Activated CD4-positive, alpha-beta memory T cell treated with anti-CD3 and anti-CD28 coated beads, Interleukin-2, amount 10 ng/mL, durations not matched to agents 7 days and 5 days (primary cell): ENCODE measurements at regions not wholly inside any gene's neighbourhood (a gene's known extent, or its start where the extent isn't known, plus 50 kb on each side); places are given as distances from the start of the nearest gene placed in this dataset.

Experiments
- CTCF ChIA-PET: fragments of 350-600 bp; sonication (Branson Sonifier 250); formaldehyde crosslinking; loops from one replicate; lab custom pipeline; 2021; ENCODE audit warnings: antibody characterized with exemption, inconsistent platforms; lab: Charles Lee
- POLR2A ChIA-PET: fragments of 350-600 bp; sonication (Branson Sonifier 250); formaldehyde crosslinking; loops from one replicate; lab custom pipeline; 2021; ENCODE audit warnings: antibody characterized with exemption; lab: Charles Lee
- DNase-seq: peaks from one replicate; pipeline ENCODE4 v3.0.0-alpha.2; 2020
- H3K27ac Mint-ChIP-seq: one replicate; pipeline ENCODE4 v1.8.0; 2021; ENCODE audit warnings: mild to moderate bottlenecking, mixed read lengths
- H3K27me3 Mint-ChIP-seq: one replicate; pipeline ENCODE4 v1.8.0; 2021; ENCODE audit warnings: mixed read lengths
- H3K36me3 Mint-ChIP-seq: one replicate; pipeline ENCODE4 v1.8.0; 2021; ENCODE audit warnings: low read depth, mixed read lengths
- H3K4me1 Mint-ChIP-seq: one replicate; pipeline ENCODE4 v1.8.0; 2021; ENCODE audit warnings: mixed read lengths
- H3K4me3 Mint-ChIP-seq: one replicate; pipeline ENCODE4 v1.8.0; 2021; ENCODE audit warnings: mild to moderate bottlenecking, mixed read lengths
- H3K9me3 Mint-ChIP-seq: one replicate; pipeline ENCODE4 v1.8.0; 2021; ENCODE audit warnings: mixed read lengths

DNA sequence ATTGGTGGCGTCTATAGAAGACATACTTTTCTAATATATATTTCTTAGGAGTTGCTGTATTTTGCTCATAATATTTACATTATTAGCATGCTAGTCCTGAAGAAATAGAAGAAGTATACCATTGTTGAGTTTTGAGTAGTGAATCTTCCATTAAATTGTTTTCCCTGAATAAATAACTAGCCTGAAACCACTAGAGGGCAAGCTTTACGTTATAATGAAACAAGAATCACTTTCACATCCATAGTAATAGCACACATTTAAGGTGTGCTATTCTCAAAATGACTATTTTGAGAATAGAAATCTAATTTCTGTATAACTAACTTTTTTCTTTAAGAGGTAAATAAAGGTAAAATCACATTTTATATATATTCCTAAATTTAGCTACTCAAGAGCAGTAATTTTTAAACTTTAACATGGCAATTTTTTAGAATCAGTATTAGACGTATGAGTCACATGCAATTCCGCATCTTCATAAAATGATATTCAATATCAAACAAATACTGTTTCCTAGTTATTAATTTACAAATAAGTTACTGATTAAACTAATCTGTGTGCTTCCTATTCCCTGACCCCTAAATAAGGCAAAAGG, 213.2 kb upstream of the MANEA start:
- no peaks in the 10 kb centered on the region for H3K9me3 Mint-ChIP-seq
- no peak overlapping the region for H3K27ac Mint-ChIP-seq
- H3K36me3 Mint-ChIP-seq, result no peaks in the 10 kb centered on the region
- no peaks in the 10 kb centered on the region for H3K27me3 Mint-ChIP-seq
- no peak for DNase-seq
- no peak overlapping the region for H3K4me3 Mint-ChIP-seq
- CTCF ChIA-PET, result interaction anchor here (1.0 kb wide), 1 partner anchor 55 kb away, joined by 3 read pairs; no protein-coding TSS in a partner anchor
- POLR2A ChIA-PET, result no interaction called here
- H3K4me1 Mint-ChIP-seq, result no peaks in the 10 kb centered on the region

- CTCF ChIA-PET, result no interaction called here
- H3K9me3 Mint-ChIP-seq, result no peaks in the 10 kb centered on the region
These were observed 211.9 kb upstream of the MANEA start for GRCh38 chr6:95365454-95365853.

DNA sequence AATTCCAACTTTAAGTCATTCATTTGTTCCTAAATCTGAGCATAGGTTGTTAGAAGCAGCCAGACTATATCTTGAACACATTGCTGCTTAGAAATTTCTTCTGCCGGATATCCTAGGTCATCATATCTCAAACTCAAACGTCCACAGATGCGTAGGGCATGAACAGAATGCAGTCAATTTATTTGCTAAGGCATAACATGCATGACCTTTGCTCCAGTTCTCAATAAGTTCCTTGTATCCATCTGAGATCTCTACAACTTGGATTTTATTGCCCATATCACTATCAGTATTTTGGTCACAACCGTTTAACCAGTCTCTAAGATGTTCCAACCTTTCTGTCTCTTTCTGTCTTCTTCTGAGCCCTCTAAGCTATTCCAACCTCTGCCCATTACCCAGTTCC, 210.9 kb upstream of the MANEA start:
- Mint-ChIP-seq H3K27ac (no peak overlapping the region), H3K9me3 (no peaks in the 10 kb centered on the region), H3K4me1 (no peaks in the 10 kb centered on the region), H3K4me3 (no peak overlapping the region), H3K27me3 (no peaks in the 10 kb centered on the region), H3K36me3 (no peaks in the 10 kb centered on the region)
- POLR2A ChIA-PET, result no interaction called here
- CTCF ChIA-PET, result no interaction called here
- no peak for DNase-seq

More at GRCh38 chr6:95365454-95365853, 211.9 kb upstream of the MANEA start:
- Mint-ChIP-seq H3K36me3 (no peaks in the 10 kb centered on the region), H3K27me3 (no peaks in the 10 kb centered on the region), H3K4me1 (no peaks in the 10 kb centered on the region), H3K27ac (no peak overlapping the region), H3K4me3 (no peak overlapping the region)
- POLR2A ChIA-PET, result no interaction called here
- no peak for DNase-seq

GRCh38 chr6:95383878-95384277, 193.5 kb upstream of the MANEA start:
- ChIA-PET POLR2A (no interaction called here), CTCF (no interaction called here)
- Mint-ChIP-seq H3K4me1 (no peaks in the 10 kb centered on the region), H3K9me3 (no peaks in the 10 kb centered on the region), H3K27ac (no peak overlapping the region), H3K36me3 (no peaks in the 10 kb centered on the region), H3K27me3 (no peaks in the 10 kb centered on the region), H3K4me3 (no peak overlapping the region)
- DNase-seq, result no peak

GRCh38 chr6:95384988-95385387, 192.3 kb upstream of the MANEA start:
- CTCF ChIA-PET, result no interaction called here
- no peaks in the 10 kb centered on the region for H3K27me3 Mint-ChIP-seq

GRCh38 chr6:95387845-95388244, 189.5 kb upstream of the MANEA start:
- ChIA-PET CTCF (no interaction called here), POLR2A (no interaction called here)
- Mint-ChIP-seq H3K4me3 (no peak overlapping the region), H3K27me3 (no peaks in the 10 kb centered on the region), H3K9me3 (no peaks in the 10 kb centered on the region), H3K4me1 (no peaks in the 10 kb centered on the region), H3K36me3 (no peaks in the 10 kb centered on the region), H3K27ac (no peak overlapping the region)
- no peak for DNase-seq

More at GRCh38 chr6:95384988-95385387, 192.3 kb upstream of the MANEA start:
- no peaks in the 10 kb centered on the region for H3K9me3 Mint-ChIP-seq
- no peak overlapping the region for H3K4me3 Mint-ChIP-seq
- DNase-seq, result no peak
- H3K36me3 Mint-ChIP-seq, result no peaks in the 10 kb centered on the region
- POLR2A ChIA-PET, result no interaction called here
- no peak overlapping the region for H3K27ac Mint-ChIP-seq
- H3K4me1 Mint-ChIP-seq, result no peaks in the 10 kb centered on the region

DNA sequence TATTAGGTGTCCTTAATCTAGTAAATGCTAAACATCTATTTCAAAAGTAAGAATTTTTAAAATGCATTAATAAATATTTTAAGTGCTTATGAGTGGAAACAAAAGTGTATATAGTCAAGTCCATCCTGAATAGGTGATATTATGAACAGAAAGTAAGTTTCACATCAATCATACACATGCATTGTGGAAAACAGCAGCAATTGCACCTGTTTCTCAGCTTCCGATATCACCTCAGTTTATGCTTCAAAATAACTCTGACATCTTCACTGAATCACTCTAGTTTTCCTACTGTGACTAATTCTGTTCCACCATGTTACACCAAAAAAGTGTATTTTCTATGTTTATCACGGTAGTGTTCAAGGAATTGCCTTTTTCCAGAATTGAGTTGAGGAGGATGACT, 172.6 kb upstream of the MANEA start:
- Mint-ChIP-seq H3K36me3 (no peaks in the 10 kb centered on the region), H3K27me3 (no peaks in the 10 kb centered on the region), H3K9me3 (no peaks in the 10 kb centered on the region), H3K4me3 (no peak overlapping the region), H3K4me1 (no peaks in the 10 kb centered on the region), H3K27ac (no peak overlapping the region)
- POLR2A ChIA-PET, result no interaction called here
- DNase-seq, result no peak
- CTCF ChIA-PET, result no interaction called here

DNA sequence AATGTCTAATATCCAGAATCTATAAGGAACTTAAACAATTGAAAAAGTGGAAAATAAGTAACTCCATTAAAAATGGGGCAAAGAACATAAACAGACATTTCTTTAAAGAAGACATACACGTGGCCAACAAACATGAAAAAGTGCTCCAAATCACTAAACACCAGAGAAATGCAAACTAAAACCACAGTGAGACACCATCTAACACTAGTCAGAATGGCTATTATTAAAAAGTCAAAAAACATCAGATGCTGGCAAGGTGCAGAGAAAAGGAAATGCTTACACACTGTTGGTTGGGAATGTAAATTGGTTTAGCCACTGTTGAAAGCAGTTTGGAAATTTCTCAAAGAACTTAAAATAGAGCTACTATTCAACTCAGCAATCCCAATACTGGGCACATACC, 169.2 kb upstream of the MANEA start:
- Mint-ChIP-seq H3K36me3 (no peaks in the 10 kb centered on the region), H3K27me3 (no peaks in the 10 kb centered on the region), H3K9me3 (no peaks in the 10 kb centered on the region), H3K4me3 (no peak overlapping the region), H3K4me1 (no peaks in the 10 kb centered on the region), H3K27ac (no peak overlapping the region)
- no peak for DNase-seq
- ChIA-PET POLR2A (no interaction called here), CTCF (no interaction called here)

GRCh38 chr6:95410168-95410567, 167.2 kb upstream of the MANEA start:
- H3K36me3 Mint-ChIP-seq, result no peaks in the 10 kb centered on the region
- no peaks in the 10 kb centered on the region for H3K4me1 Mint-ChIP-seq
- H3K9me3 Mint-ChIP-seq, result no peaks in the 10 kb centered on the region
- ChIA-PET CTCF (no interaction called here), POLR2A (no interaction called here)
- DNase-seq, result no peak
- H3K27me3 Mint-ChIP-seq, result no peaks in the 10 kb centered on the region
- no peak overlapping the region for H3K4me3 Mint-ChIP-seq
- H3K27ac Mint-ChIP-seq, result no peak overlapping the region

DNA sequence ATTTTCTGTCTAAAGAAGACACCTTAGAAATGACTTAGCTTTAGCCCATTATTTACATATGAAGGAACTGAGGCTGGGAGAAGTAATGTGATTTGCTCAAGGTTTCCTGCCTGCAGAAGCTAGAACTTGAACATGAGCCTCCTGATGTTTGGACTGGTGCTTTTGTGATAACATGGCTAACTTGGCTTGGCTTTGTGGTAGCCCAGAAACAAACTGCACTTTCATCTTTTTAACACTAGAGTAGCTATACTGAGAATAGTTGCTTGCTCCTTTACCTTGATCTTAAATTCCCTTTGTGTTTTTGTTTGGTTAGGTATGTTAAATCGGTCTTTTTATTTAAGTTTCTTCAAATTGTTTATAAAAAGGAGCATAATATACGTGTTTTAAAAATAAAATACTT, 163.5 kb upstream of the MANEA start:
- H3K27me3 Mint-ChIP-seq, result no peaks in the 10 kb centered on the region
- no peak for DNase-seq
- no peaks in the 10 kb centered on the region for H3K9me3 Mint-ChIP-seq
- no peaks in the 10 kb centered on the region for H3K36me3 Mint-ChIP-seq
- no peaks in the 10 kb centered on the region for H3K4me1 Mint-ChIP-seq
- no peak overlapping the region for H3K27ac Mint-ChIP-seq
- no peak overlapping the region for H3K4me3 Mint-ChIP-seq
- POLR2A ChIA-PET, result no interaction called here
- CTCF ChIA-PET, result interaction anchor here (1.6 kb wide), 1 partner anchor 10 kb away, joined by 3 read pairs; no protein-coding TSS in a partner anchor

DNA sequence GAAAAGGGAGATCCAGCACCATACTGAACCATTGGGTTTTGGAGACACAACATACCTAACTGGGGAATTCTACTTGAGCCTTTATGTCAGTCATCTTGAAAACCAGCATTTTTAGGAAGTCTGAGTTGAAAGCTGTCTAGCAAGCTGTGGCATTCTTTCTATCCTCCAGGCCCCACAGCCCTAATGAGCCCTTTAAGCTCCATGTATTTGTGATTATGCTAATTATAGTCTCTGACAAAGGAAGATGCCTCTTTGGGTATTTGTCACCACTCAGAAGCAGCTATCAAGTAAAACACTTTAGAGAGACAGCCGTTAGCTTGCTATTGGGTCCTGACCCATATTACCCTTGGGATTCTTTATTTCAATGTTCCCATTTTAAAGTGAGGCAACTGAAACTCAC, 159.5 kb upstream of the MANEA start:
- Mint-ChIP-seq H3K36me3 (no peaks in the 10 kb centered on the region), H3K27ac (no peak overlapping the region), H3K4me1 (no peaks in the 10 kb centered on the region), H3K4me3 (no peak overlapping the region), H3K27me3 (no peaks in the 10 kb centered on the region), H3K9me3 (peaks cover 5% of the 10 kb centered on the region)
- CTCF ChIA-PET, result interaction anchor here (0.6 kb wide), 1 partner anchor 1683 kb away, joined by 3 read pairs; no protein-coding TSS in a partner anchor
- DNase-seq, result no peak
- POLR2A ChIA-PET, result no interaction called here

DNA sequence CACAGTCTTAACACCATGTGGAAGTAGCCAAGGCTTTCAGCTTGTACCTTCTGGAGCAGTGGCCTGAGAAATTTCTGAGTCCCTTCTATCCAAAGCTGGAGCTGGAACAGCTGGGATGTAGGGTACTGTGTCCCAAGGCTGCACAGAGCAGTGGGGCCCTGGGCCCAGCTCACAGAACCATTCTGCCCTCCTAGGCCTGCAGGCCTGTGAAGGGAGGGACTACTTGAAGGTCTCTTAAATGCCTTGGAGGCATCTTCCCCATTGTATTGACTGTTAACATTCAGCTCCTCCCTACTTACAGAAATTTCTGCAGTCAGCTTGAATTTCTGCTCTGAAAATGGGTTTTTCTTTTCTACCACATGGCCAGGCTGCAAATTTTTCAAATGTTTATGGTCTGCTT, 156.5 kb upstream of the MANEA start:
- no peaks in the 10 kb centered on the region for H3K36me3 Mint-ChIP-seq

DNA sequence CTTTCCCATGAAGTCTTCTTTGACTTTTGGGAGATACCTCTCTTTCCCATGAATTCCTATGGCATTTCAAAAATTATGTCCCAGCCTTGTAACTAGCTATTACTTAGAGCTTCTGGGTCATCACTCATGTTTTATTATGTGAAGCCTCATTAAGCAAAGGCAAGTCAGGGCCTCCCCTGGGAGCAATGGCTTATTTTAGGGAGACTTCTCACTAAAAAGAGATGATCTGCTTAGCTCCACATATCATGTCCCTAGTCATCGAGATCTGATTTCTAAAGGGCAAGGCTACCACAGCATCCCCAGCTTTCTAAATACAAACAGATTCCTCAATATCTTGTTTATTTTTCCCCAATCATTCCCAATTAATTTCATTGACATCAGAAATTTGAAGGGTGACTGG, 154.0 kb upstream of the MANEA start:
- CTCF ChIA-PET, result interaction anchor here (0.7 kb wide), 1 partner anchor 10 kb away, joined by 3 read pairs; no protein-coding TSS in a partner anchor

More for the DNA sequence above, 156.5 kb upstream of the MANEA start:
- no peak overlapping the region for H3K4me3 Mint-ChIP-seq
- H3K4me1 Mint-ChIP-seq, result no peaks in the 10 kb centered on the region
- H3K9me3 Mint-ChIP-seq, result peaks cover 5% of the 10 kb centered on the region
- no peak overlapping the region for H3K27ac Mint-ChIP-seq
- H3K27me3 Mint-ChIP-seq, result no peaks in the 10 kb centered on the region
- DNase-seq, result no peak
- CTCF ChIA-PET, result no interaction called here
- POLR2A ChIA-PET, result no interaction called here

DNA sequence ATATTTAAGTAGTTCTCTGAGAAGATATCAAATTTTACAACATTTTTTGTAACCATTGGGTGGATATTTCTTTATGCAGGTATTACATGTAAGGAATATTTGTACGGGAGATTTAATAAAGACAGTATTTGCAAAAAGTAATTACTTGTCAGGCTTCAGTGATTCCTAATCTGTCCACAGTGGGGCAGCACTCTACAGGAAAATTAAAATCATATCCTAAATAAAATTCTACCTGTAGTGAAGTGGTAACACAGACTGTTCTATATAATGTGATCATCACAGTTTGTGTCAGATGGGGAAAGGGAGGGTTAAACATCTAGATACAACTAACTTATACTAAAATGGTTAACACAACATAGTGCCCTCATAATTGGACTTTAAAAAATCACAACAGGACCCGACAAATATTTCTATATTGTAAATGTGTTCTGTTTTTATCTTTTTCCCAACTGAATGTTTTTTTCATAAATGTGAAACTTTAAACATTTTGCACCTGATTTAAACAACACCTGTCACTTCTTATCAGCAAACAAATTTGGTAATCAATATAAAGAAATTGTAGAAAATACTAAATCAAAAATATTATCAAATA, 145.6 kb upstream of the MANEA start:
- peak; percentile 26 for DNase-seq
- Mint-ChIP-seq H3K4me3 (no peak overlapping the region), H3K9me3 (no peaks in the 10 kb centered on the region), H3K27me3 (no peaks in the 10 kb centered on the region), H3K36me3 (no peaks in the 10 kb centered on the region), H3K4me1 (no peaks in the 10 kb centered on the region), H3K27ac (no peak overlapping the region)
- CTCF ChIA-PET, result no interaction called here
- POLR2A ChIA-PET, result no interaction called here

More for the DNA sequence above, 154.0 kb upstream of the MANEA start:
- no peaks in the 10 kb centered on the region for H3K36me3 Mint-ChIP-seq
- no peaks in the 10 kb centered on the region for H3K4me1 Mint-ChIP-seq
- no peak for DNase-seq
- H3K27ac Mint-ChIP-seq, result no peak overlapping the region
- POLR2A ChIA-PET, result no interaction called here
- no peak overlapping the region for H3K4me3 Mint-ChIP-seq
- H3K27me3 Mint-ChIP-seq, result no peaks in the 10 kb centered on the region
- peaks cover 5% of the 10 kb centered on the region for H3K9me3 Mint-ChIP-seq
